Adrenal gland (tissue), 5 donors: ENCODE measurements at regions not wholly inside any gene's neighbourhood (a gene's known extent, or its start where the extent isn't known, plus 50 kb on each side); places are given as distances from the start of the nearest gene placed in this dataset.

ENCODE experiments used
- CTCF ChIP-seq, 6 experiments: fragments of 450-650 bp in 4 of 6; fragments of 200-600 bp in 2 of 6; sonication (generic) in 1 of 6; IDR thresholded peaks; 1 replicate in 5 of 6; 2 replicates in 1 of 6; pipeline versions ENCODE4 v1.5.1 to v1.8.0; 2016 to 2021; ENCODE audit warnings: antibody characterized with exemption in 6 of 6, mild to moderate bottlenecking in 2 of 6, moderate library complexity in 1 of 6
- POLR2A ChIP-seq, 2 donors: fragments of 450-650 bp; IDR thresholded peaks; one replicate each; pipeline ENCODE4 v1.6.1; 2017; ENCODE audit warnings: antibody characterized with exemption in 2 of 2, mild to moderate bottlenecking in 2 of 2, moderate library complexity in 1 of 2
- donor health status: DM: no; HTN: no; CAD: no.

- TF ChIP-seq CTCF (IDR thresholded peaks at IDR 0.05) (no peak), POLR2A (IDR thresholded peaks at IDR 0.05) (no peak)
Measured at GRCh38 chr2:212692466-212692865, 153.9 kb upstream of the ERBB4 start.
